GM19023 (cell line): ENCODE measurements at regions not wholly inside any gene's neighbourhood (a gene's known extent, or its start where the extent isn't known, plus 50 kb on each side); places are given as distances from the start of the nearest gene placed in this dataset.

Source experiments
- ATAC-seq: cut with Tn5 transposase; IDR thresholded peaks from one replicate; pipeline ENCODE4 v1.9.1; 2021; ENCODE audit warnings: mild to moderate bottlenecking, moderate library complexity; ENCODE audit not compliant: unreplicated experiment

- no peak for ATAC-seq
Measured at GRCh38 chr15:98506711-98507110, 141.6 kb upstream of the IGF1R start.

DNA sequence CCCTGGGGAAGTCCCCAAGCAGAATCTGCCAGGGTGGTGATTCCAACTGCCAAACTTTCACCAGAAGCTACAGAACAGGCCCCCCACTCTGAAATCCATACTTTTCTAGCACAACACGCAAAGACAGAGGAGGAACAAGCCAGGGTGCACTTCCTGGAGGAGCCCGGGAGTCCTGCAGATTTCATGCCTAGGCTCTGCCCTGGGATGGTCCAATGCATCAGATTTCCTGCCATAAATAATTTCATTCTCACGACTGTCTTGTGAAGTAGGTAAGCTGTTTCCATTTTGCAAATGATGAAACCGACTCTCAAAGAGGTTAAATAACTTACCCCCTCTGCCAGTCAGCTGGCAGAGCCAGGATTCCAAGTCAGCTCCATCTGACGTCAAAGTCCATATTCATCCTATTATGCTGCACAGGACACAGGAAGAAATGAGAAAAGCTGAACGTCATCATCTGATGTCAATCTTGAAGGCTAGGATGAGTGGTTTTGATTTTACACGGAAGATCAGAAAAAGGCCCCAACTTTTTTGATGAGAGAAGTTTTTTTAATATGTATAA, 134.8 kb upstream of the IGF1R start:
- no peak for ATAC-seq

GRCh38 chr15:98514034-98514622, 134.2 kb upstream of the IGF1R start:
- no peak for ATAC-seq

- peak; percentile 78 for ATAC-seq
Measured at GRCh38 chr15:98518823-98519561, 129.3 kb upstream of the IGF1R start.

- ATAC-seq = no peak
Measured at GRCh38 chr15:98519767-98520550, 128.4 kb upstream of the IGF1R start.

DNA sequence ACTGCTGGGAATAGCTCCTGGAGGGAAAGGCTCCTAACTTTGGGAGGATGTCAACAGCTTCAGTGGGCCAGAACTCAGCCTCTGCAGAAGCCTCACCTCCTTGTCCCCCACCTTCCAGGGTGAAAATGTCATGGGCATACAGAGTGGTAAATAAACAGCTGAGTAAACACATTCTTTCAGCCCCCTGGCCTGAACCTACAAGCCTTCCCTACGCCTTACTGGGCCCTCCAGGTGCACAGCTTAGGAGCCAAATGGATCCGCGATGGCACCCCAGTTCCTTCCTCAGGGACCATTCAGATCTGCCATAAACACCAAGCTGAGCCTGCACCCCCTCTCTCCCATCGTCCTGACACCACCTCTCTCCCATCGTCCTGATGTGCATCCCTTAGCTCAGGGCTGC, 126.2 kb upstream of the IGF1R start:
- no peak for ATAC-seq

DNA sequence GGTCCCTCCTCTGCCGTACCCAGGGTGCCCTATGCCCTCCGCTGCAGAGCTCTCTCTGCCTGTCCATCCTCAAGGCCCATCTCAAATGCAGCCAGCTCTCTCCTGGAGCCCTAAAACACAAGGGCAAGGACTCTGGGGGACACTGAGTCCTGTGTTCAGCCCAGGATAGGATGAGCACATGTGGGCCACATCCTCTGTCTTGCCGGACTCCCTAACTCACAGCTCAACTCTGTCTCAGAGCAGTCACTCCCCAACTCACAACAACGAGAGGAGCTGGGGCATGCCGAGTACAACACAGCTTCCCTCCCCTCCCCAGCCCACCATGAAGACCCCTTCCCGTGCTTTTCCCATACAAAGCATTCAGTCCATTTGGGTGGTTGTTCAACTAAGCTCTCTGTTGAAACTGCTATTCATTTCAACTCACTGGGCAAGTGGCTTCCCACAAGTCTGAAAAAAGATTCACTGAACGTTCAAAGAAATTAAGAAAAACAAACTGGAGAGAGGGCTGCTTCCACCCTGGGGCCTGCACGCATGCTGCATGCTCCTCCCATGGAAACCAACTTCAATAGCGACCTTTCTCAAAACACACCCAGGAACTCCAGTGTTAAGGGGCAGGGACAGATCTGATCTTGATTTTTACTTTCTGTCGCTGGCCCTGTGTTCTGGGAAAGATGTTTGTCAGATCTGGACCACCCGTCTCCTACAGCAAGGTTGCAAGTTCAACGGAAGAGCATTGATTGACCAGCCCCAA, 124.3 kb upstream of the IGF1R start:
- ATAC-seq = no peak

DNA sequence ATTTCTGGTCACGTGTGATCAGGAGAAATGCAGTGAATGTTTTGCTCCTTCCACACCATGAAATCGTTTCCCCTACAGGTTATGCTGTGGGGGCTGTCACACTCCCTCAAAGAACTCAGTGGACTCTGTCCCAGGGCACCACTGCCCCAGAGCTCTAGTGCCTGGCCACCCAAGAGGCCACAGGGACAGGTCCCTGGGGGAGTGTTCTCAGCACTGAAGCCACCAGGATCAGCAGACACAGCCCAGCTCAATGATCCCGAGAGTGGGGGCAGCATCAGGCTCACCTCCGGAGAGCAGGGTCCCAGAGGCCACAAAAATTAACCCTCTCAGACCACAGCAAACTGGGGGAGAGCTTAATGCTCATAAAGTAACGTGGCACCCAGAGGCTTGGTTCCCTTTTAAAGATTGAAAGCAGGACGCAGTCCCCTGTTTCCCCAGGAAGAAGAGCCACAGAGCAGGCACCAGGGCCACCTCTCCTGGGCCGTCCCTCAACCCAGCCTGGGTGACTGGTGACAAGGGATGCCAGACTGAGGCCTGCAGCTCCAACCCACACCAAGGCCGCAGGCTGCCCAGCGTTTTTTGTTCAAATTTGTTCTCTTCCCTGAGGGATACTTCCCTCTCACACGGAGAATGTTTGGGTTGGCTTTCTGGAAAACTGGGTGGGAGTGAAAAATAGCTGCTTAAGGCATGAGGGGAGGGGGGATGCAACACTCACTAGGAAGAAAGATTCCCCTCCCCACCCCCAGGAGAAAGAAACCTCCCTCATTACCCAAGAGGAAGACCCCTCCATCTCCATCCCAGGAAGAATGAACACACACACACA, 123.3 kb upstream of the IGF1R start:
- ATAC-seq = no peak

- no peak for ATAC-seq
Measured at GRCh38 chr15:98525661-98526001, 122.7 kb upstream of the IGF1R start.

- ATAC-seq = no peak
Measured at GRCh38 chr15:98526094-98526493, 122.2 kb upstream of the IGF1R start.

DNA sequence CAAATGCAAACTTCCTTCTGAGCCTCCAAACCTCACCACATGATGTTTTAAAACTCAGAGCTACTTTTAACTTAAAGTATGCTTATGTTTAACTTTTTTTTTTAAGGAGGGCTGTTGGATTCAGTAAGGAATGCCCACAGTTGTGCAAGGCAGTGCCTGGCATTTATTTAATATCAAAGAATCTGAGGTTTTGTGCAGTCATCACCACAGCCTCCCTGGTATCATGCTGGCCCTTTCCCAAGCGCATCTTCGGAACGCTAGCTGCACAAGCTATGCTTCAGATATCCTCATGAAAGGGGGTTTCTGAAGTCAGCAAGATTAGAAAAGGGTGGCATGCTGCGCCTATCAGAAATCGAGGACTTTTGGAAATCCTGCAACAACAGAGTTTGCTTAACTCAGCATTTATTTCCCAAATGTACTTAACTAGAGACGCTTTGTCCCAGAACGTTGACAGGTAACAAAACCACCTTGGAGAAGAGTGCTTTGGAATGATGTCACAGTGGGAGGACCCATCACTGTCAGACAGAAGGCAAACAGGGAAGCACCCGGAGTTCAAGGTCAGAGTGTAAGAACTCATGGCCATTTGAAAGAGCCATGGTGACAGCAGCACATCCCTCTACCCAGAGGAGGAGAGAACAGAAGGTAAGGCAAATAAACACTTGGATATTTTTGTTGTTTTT, 120.2 kb upstream of the IGF1R start:
- no peak for ATAC-seq

GRCh38 chr15:98529205-98530145, 118.9 kb upstream of the IGF1R start:
- no peak for ATAC-seq

- ATAC-seq = no peak
Measured at GRCh38 chr15:98530570-98530969, 117.8 kb upstream of the IGF1R start.

DNA sequence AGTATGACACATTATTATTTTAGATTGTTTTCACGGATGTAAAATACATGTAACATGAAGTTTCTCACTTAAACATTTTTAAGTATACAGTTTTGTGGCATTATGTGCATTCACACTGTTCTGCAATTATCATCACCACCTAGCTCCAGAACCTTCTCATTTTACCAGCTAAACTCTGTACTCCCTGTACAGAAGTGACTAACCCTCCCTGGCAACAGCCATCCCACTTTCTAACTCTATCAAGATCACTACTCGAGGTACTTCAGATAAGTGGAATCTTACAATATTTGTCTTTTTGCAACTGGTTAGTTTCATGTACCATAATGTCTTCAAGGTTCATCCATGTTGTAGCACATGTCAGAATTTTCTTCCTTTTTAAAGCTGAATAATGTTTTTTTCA, 116.3 kb upstream of the IGF1R start:
- ATAC-seq = no peak

- ATAC-seq = no peak
Measured at GRCh38 chr15:98536976-98537375, 111.4 kb upstream of the IGF1R start.

- no peak for ATAC-seq
Measured at GRCh38 chr15:98537516-98538060, 110.8 kb upstream of the IGF1R start.

GRCh38 chr15:98541519-98541918, 106.8 kb upstream of the IGF1R start:
- no peak for ATAC-seq

GRCh38 chr15:98543237-98543636, 105.1 kb upstream of the IGF1R start:
- no peak for ATAC-seq
